ENCODE measurements at regions not wholly inside any gene's neighbourhood (a gene's known extent, or its start where the extent isn't known, plus 50 kb on each side); places are given as distances from the start of the nearest gene placed in this dataset.

DNA sequence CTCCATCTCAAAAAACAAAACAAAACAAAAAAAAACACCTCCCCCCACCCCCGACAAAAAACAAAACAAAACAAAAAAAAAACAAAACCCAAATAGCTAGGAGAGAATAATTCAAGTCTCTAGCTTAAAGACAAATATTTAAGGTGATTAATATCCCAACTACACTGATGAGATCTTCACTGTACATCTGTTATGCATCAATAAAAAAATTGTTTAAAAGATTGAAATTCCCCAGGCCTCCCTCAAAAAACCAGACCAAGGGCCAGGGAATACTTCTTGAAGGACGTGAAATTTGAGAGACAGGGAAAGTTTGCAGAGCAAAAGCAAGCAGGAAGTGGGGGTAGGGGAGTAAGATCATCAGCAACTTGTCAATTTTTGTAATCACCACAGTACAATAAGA, 232.6 kb downstream of the REEP3 start:
- Histone ChIP-seq H3K27me3 (no peaks in the 10 kb centered on the region), H3K36me3 (no peaks in the 10 kb centered on the region), H3K27ac (no peak overlapping the region), H3K4me3 (no peak overlapping the region), H3K9me3 (no peaks in the 10 kb centered on the region), H3K4me1 (no peaks in the 10 kb centered on the region)
- TF ChIP-seq POLR2A (IDR thresholded peaks at IDR 0.05) = no peak
- TF ChIP-seq, protein P1, sequence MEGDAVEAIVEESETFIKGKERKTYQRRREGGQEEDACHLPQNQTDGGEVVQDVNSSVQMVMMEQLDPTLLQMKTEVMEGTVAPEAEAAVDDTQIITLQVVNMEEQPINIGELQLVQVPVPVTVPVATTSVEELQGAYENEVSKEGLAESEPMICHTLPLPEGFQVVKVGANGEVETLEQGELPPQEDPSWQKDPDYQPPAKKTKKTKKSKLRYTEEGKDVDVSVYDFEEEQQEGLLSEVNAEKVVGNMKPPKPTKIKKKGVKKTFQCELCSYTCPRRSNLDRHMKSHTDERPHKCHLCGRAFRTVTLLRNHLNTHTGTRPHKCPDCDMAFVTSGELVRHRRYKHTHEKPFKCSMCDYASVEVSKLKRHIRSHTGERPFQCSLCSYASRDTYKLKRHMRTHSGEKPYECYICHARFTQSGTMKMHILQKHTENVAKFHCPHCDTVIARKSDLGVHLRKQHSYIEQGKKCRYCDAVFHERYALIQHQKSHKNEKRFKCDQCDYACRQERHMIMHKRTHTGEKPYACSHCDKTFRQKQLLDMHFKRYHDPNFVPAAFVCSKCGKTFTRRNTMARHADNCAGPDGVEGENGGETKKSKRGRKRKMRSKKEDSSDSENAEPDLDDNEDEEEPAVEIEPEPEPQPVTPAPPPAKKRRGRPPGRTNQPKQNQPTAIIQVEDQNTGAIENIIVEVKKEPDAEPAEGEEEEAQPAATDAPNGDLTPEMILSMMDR (IDR thresholded peaks at IDR 0.05) = no peak
- no peak for DNase-seq

DNA sequence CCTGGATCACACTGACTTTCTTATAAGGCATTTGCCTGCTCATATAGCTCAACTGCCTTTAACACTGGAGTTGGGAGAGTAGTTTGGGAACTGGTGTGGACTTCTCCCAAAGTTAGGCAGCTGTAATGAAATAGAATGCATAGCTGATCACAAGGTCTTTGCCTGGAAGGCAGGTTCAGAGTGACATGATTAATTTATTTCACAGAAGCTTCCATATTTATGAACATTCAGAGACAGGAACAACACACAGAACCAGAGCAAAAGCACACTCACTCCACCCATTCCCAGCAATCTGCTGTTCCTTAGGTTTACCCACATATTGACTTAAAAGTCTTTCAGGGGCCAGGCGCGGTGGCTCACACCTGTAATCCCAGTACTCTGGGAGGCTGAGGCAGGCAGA, 234.2 kb downstream of the REEP3 start:
- Histone ChIP-seq H3K4me1 (no peaks in the 10 kb centered on the region), H3K27ac (no peak overlapping the region), H3K4me3 (no peak overlapping the region), H3K9me3 (no peaks in the 10 kb centered on the region), H3K27me3 (no peaks in the 10 kb centered on the region), H3K36me3 (no peaks in the 10 kb centered on the region)
- no peak for DNase-seq
- no peak for TF ChIP-seq POLR2A (IDR thresholded peaks at IDR 0.05)
- TF ChIP-seq, protein P1 (IDR thresholded peaks at IDR 0.05) = no peak

DNA sequence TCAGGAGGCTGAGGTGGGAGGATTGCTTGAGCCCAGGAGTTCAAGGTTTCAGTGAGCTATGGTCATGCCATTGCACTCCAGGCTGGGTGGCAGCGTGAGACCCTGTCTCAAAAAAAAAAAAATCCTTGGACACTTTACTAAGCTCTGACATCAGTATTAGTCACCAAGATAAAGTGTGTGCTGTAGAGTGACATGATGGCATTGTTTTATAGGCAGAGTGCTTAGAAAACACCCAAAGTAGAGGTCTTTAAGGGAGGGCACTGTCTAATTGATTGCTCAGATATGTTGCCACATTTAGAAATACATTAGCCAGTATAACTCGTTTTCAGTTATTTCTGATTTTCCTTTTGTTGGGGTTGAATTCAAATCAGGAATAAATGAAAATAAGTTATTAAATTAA, 235.9 kb downstream of the REEP3 start:
- H3K27me3 ChIP-seq = no peaks in the 10 kb centered on the region
- H3K4me3 ChIP-seq = no peak overlapping the region
- H3K4me1 ChIP-seq = no peaks in the 10 kb centered on the region
- no peak overlapping the region for H3K27ac ChIP-seq
- no peaks in the 10 kb centered on the region for H3K9me3 ChIP-seq
- no peak for DNase-seq
- H3K36me3 ChIP-seq = no peaks in the 10 kb centered on the region
- no peak for TF ChIP-seq POLR2A (IDR thresholded peaks at IDR 0.05)
- TF ChIP-seq, protein P1 (IDR thresholded peaks at IDR 0.05) = no peak

DNA sequence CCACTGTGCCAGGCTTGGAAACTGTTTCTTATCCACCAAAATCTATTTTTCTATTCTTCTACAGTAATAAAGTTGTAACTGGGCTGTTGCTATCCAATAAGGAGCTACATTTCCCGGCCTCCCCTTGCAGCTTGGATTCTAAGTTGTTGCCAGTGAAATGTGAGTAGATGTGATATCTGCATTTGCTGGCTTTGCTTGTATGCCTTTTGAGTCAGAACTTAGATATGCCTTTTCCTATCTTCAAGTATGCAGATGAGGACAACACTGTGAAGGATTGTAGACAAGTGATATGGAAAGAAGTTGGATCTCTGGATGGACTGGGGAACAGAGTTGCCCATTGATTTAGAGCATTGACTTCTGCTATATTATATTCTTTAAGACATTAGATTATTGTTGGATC, 236.9 kb downstream of the REEP3 start:
- Histone ChIP-seq H3K27ac (no peak overlapping the region), H3K4me1 (no peaks in the 10 kb centered on the region)
- DNase-seq = no peak

DNA sequence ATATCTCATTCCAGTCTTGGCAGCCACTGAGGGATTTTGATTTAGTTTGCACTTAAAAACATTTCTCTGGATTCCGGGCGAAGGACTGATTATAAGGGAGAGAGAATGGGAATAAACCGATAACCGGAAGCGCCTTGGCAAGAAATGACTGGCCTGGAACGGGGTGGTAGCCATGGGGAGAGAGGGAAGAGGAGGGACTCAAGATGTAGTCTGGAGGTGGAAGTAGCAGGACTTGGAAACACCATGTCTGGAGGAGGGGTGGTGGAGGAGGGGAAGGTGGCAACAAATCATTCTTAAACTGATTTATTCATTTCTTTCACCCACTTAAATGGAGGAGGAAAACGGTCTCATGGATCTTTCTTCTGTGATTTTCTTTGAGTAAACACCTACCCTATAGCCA, 238.1 kb downstream of the REEP3 start:
- no peak for TF ChIP-seq POLR2A (IDR thresholded peaks at IDR 0.05)
- no peaks in the 10 kb centered on the region for H3K4me1 ChIP-seq
- DNase-seq = no peak
- no peak overlapping the region for H3K27ac ChIP-seq
- H3K27me3 ChIP-seq = no peaks in the 10 kb centered on the region
- H3K4me3 ChIP-seq = no peak overlapping the region
- H3K36me3 ChIP-seq = no peaks in the 10 kb centered on the region
- H3K9me3 ChIP-seq = no peaks in the 10 kb centered on the region

More for the DNA sequence above, 236.9 kb downstream of the REEP3 start:
- H3K4me3 ChIP-seq = no peak overlapping the region
- TF ChIP-seq, protein P1 (IDR thresholded peaks at IDR 0.05) = no peak
- TF ChIP-seq POLR2A (IDR thresholded peaks at IDR 0.05) = no peak
- H3K27me3 ChIP-seq = no peaks in the 10 kb centered on the region
- H3K9me3 ChIP-seq = no peaks in the 10 kb centered on the region
- no peaks in the 10 kb centered on the region for H3K36me3 ChIP-seq

DNA sequence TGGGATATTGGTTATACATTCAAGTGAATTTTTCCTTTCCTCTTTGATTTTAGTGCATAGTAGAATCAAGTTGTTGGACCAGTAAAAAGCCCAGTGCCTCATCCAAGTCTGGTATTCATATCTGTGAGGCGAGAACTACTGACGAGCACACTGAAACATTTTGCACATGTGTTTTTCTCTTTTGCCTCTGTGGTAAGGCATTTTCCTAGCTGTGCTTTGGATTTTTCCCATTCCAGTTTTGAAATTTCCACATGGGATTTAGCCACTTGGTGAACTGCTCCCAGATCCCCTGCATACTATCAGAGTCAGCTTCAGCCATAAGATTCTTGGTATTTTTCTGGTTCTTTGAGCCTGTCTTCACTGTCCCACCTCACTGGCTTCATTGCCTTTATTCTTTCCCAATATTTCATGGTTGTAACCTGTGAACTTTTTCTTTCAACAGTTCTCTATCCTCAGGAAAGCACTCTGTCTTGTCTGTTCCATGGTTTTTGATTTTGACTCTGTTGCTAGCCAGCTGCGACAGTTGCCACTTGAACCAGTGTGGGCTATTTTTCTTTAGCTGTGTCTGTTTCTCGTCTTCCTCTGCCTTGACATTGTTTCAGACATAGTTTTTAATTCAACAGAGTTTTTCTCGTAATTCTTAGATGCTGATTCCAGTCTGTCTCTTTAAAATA, 239.0 kb downstream of the REEP3 start:
- no peaks in the 10 kb centered on the region for H3K9me3 ChIP-seq
- H3K27ac ChIP-seq = no peak overlapping the region
- no peak overlapping the region for H3K4me3 ChIP-seq
- TF ChIP-seq, protein P1 (IDR thresholded peaks at IDR 0.05) = no peak
- no peak for TF ChIP-seq POLR2A (IDR thresholded peaks at IDR 0.05)
- H3K27me3 ChIP-seq = no peaks in the 10 kb centered on the region
- no peak for DNase-seq
- H3K4me1 ChIP-seq = no peaks in the 10 kb centered on the region
- no peaks in the 10 kb centered on the region for H3K36me3 ChIP-seq

Measured in Peyer's patch (tissue), 4 donors.